Jurkat, Clone E6-1 (cell line): ENCODE measurements at regions not wholly inside any gene's neighbourhood (a gene's known extent, or its start where the extent isn't known, plus 50 kb on each side); places are given as distances from the start of the nearest gene placed in this dataset.

Experiments
- DNase-seq: peaks from one replicate; pipeline ENCODE4 v3.0.0-alpha.2; 2011; ENCODE audit warnings: low read depth, low spot score
- H3K4me3 ChIP-seq: 2 replicates; pipeline ENCODE4 v1.5.1; 2011; ENCODE audit warnings: mild to moderate bottlenecking, low read length, control low read depth, moderate library complexity

- no peak overlapping the region for H3K4me3 ChIP-seq
- no peak for DNase-seq
Measured at GRCh38 chr20:37643400-37643799, 50.4 kb upstream of the CTNNBL1 start.

GRCh38 chr20:37642246-37642645 is 51.6 kb upstream of the CTNNBL1 start:
- DNase-seq, result no peak
- no peak overlapping the region for H3K4me3 ChIP-seq

GRCh38 chr20:37640600-37641561 is 52.9 kb upstream of the CTNNBL1 start:
- H3K4me3 ChIP-seq, result no peak overlapping the region
- DNase-seq, result no peak

DNA sequence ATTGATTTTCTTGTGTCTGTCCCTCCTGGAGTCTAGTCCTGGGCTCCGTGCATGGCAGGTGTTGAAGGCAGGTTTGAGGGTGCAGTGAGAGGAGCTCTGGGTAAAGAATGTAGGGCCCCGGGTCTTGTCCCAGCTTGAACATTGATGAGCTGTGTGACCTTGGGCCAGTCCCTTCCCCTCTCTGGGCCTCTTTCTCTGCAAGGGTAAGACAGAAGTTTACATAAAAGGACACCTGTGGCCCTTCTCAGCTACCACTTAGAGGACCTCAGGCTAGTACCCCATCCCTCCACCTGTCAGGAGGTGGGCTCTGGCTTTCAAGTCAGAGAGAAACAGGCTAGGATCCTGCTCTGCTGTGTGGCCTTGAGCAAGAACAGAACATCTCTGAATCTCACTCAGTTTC is 55.3 kb upstream of the CTNNBL1 start:
- DNase-seq, result no peak
- H3K4me3 ChIP-seq, result no peak overlapping the region

DNA sequence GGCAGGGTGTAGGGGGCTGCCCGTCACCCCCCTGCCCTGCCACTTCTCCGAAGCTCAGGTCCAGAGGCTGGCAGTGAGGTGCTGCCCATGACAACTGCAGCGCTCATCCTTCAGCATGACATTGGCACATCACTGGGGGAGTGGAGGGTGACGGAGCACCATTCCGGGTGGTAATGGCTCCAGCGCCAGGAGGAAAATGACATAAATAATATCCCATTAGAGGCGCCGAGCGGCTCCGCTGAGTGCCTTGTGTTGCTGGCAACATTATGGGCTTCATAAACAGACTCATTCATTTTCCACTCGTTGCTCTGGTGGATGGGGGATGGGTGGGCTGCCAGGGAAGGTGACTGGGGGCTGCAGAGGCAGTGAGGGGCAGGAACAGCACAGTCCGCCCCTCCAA is 56.9 kb upstream of the CTNNBL1 start:
- DNase-seq, result no peak
- H3K4me3 ChIP-seq, result no peak overlapping the region

GRCh38 chr20:37636212-37636975 is 57.4 kb upstream of the CTNNBL1 start:
- DNase-seq, result no peak
- H3K4me3 ChIP-seq, result no peak overlapping the region

DNA sequence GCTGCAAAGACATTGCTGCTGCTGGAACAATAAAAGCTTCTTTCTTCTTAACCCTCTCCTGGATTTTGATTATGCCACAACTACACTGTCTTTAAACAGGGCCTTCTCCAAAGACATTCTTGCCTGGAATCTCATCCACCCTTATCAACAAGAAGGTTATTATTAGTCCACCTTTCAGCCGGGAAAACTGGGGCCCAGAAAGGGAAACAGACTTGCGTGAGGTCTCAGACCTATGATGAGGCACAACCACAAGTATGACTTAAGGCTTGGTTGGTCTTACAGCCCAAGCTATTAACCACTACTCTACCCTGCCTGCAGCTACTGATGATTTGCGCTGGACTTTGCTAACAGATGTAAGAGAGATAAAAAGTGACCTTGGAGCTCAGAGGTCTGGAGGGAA is 62.8 kb upstream of the CTNNBL1 start:
- DNase-seq, result no peak
- H3K4me3 ChIP-seq, result no peak overlapping the region

- no peak for DNase-seq
- H3K4me3 ChIP-seq, result no peak overlapping the region
Measured at GRCh38 chr20:37630166-37630565, 63.7 kb upstream of the CTNNBL1 start.

DNA sequence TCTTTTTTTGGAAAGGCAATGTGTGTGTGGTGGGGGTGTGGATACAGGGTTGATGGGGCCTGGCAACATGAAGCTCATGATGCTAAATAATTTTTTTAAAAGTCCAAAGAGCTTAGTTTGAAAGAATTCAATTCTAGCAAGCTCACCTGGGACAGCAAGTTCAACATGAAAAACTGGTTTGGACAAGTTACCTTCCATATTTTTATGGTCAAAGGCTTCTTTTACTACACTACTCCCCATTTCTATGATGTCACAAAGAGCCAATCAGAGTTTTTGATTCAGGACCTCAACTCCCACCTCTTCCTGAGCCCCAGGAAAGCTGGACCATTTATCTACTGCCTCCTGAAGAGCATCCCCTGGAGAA is 66.1 kb upstream of the CTNNBL1 start:
- DNase-seq, result no peak

GRCh38 chr20:37627060-37627766 is 66.6 kb upstream of the CTNNBL1 start:
- no peak overlapping the region for H3K4me3 ChIP-seq
- DNase-seq, result peak; percentile 60

More for the DNA sequence above, 66.1 kb upstream of the CTNNBL1 start:
- no peak overlapping the region for H3K4me3 ChIP-seq

GRCh38 chr20:37624963-37625362 is 68.9 kb upstream of the CTNNBL1 start:
- no peak for DNase-seq

GRCh38 chr20:37622728-37623127 is 71.1 kb upstream of the CTNNBL1 start:
- H3K4me3 ChIP-seq, result no peak overlapping the region
- DNase-seq, result no peak

More at GRCh38 chr20:37624963-37625362, 68.9 kb upstream of the CTNNBL1 start:
- H3K4me3 ChIP-seq, result no peak overlapping the region

GRCh38 chr20:37619496-37619895 is 74.3 kb upstream of the CTNNBL1 start:
- H3K4me3 ChIP-seq, result no peak overlapping the region
- no peak for DNase-seq

GRCh38 chr20:37616110-37616425 is 77.8 kb upstream of the CTNNBL1 start:
- DNase-seq, result no peak

DNA sequence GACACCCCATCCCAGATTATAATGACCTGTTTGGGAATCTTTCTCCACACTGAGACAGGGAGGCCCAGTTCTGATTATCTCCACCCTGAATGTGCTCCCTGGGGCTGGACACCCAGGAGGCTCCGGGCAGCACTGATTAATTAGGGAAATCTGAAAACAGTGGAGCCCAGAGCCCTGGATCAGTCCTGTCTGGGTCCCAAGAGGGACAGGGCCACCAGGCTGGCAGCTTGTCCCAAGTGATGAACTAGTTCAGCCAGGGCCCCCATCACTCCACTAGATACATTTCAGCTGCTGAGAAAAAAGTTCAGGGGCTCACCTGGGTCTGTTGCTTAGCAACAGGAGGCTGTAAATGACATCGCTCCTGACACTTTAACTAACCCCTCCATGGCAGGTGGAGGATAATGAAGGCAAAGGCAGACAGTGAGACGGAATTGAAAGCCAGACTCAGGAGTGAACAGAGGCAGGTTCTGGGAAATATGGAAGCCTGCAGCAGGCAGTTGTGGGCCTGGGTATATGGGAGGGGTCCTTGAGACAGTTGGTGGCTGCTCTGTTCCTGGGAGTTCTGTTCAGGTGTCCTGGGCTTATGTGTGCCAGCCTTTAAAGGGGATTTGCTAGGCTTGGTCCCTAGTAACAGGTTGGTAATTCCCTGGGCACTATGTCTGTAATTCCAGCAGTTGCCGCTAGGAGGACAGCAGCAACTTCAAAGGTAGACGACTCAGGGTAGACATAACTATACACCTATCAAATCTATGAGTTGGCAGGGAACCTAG is 78.3 kb upstream of the CTNNBL1 start:
- no peak overlapping the region for H3K4me3 ChIP-seq
- DNase-seq, result peak; percentile 66

More at GRCh38 chr20:37616110-37616425, 77.8 kb upstream of the CTNNBL1 start:
- no peak overlapping the region for H3K4me3 ChIP-seq

DNA sequence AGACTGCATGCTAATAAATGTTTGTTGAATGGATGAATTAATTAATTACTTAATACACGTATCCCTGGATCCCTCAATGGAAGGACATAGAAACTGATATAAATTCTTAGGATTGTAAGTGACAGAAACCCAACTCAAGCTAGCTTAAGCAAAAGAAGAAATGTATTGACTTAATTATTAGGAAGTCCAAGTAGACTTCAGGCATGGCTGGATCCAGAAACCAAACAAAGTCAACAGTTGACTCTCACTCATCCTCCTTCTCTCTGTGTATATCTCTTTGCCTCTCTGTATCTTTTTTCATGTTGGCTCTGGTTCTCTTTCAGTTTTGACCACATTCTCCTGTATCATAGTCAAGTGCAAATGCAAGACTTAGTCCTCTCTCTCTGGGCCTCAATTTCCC is 82.0 kb upstream of the CTNNBL1 start:
- DNase-seq, result no peak
- H3K4me3 ChIP-seq, result no peak overlapping the region

- no peak for DNase-seq
- no peak overlapping the region for H3K4me3 ChIP-seq
Measured at GRCh38 chr20:37611346-37611745, 82.5 kb upstream of the CTNNBL1 start.

GRCh38 chr20:37610203-37610798 is 82.6 kb upstream of the BLCAP start:
- no peak for DNase-seq
- no peak overlapping the region for H3K4me3 ChIP-seq

- DNase-seq, result no peak
- no peak overlapping the region for H3K4me3 ChIP-seq
Measured at GRCh38 chr20:37602634-37603033, 75.0 kb upstream of the BLCAP start.
